Natural killer cell (primary cell): ENCODE measurements at regions not wholly inside any gene's neighbourhood (a gene's known extent, or its start where the extent isn't known, plus 50 kb on each side); places are given as distances from the start of the nearest gene placed in this dataset.

Experiments
- ATAC-seq, 3 donors: fragments of 150-1000 bp in 2 of 3; fragments of 200-7000 bp in 1 of 3; cut with Tn5 transposase; 1 replicate in 1 of 3; 2 replicates in 2 of 3; pipeline ENCODE4 v1.10.0; 2021; ENCODE audit warnings: mild to moderate bottlenecking in 2 of 3, moderate library complexity in 2 of 3
- DNase-seq, 2 donors: peaks; one replicate each; pipeline versions ENCODE4 v3.0.0 to v3.0.0-alpha.2; 2013 to 2021; ENCODE audit warnings: mixed read lengths in 1 of 2
- H3K27ac ChIP-seq: one replicate; pipeline ENCODE4 v1.5.1; 2013; ENCODE audit warnings: mild to moderate bottlenecking, low read length
- H3K27me3 ChIP-seq: one replicate; pipeline ENCODE4 v1.6.1; 2013; ENCODE audit warnings: low read length; ENCODE audit not compliant: control insufficient read depth, insufficient read depth
- H3K36me3 ChIP-seq: one replicate; pipeline ENCODE4 v1.6.1; 2013; ENCODE audit warnings: low read length; ENCODE audit not compliant: control insufficient read depth, insufficient read depth
- H3K4me1 ChIP-seq: one replicate; pipeline ENCODE4 v1.6.1; 2013; ENCODE audit warnings: low read length; ENCODE audit not compliant: control insufficient read depth, insufficient read depth
- H3K4me3 ChIP-seq: one replicate; pipeline ENCODE4 v1.5.1; 2013; ENCODE audit warnings: low read length
- H3K9me3 ChIP-seq: one replicate; pipeline ENCODE4 v1.6.1; 2013; ENCODE audit warnings: low read length; ENCODE audit not compliant: control insufficient read depth, insufficient read depth
- H3K27ac Mint-ChIP-seq, 2 donors: one replicate each; pipeline ENCODE4 v1.8.0; 2022; ENCODE audit warnings: mild to moderate bottlenecking in 2 of 2, mixed read lengths in 2 of 2, moderate library complexity in 1 of 2
- H3K27me3 Mint-ChIP-seq, 2 donors: one replicate each; pipeline ENCODE4 v1.8.0; 2022; ENCODE audit warnings: low read depth in 2 of 2, mixed read lengths in 2 of 2
- H3K36me3 Mint-ChIP-seq: one replicate; pipeline ENCODE4 v1.8.0; 2022; ENCODE audit warnings: mixed read lengths
- H3K4me1 Mint-ChIP-seq, 2 donors: one replicate each; pipeline ENCODE4 v1.8.0; 2022; ENCODE audit warnings: mixed read lengths in 2 of 2
- H3K4me3 Mint-ChIP-seq: one replicate; pipeline ENCODE4 v1.8.0; 2022; ENCODE audit warnings: mild to moderate bottlenecking, moderate library complexity, mixed read lengths
- H3K9me3 Mint-ChIP-seq, 2 donors: one replicate each; pipeline ENCODE4 v1.8.0; 2022; ENCODE audit warnings: mixed read lengths in 2 of 2
- WGBS: methylation state at CpG from one replicate; pipeline ENCODE4 v1.1.7; 2013; ENCODE audit warnings: missing lambda C conversion rate; ENCODE audit not compliant: insufficient coverage; 5-methylcytosine and 5-hydroxymethylcytosine counted together
- intact Hi-C: fragments of 100-400 bp; cut with micrococcal nuclease; formaldehyde crosslinking; loops from one replicate; pipeline ENCODE4 v1.14.2; 2022
- TF ChIP-seq, protein P1 (sequence below): fragments of 200-600 bp; IDR thresholded peaks from one replicate; pipeline ENCODE4 v1.8.0; 2022; ENCODE audit warnings: antibody characterized with exemption

DNA sequence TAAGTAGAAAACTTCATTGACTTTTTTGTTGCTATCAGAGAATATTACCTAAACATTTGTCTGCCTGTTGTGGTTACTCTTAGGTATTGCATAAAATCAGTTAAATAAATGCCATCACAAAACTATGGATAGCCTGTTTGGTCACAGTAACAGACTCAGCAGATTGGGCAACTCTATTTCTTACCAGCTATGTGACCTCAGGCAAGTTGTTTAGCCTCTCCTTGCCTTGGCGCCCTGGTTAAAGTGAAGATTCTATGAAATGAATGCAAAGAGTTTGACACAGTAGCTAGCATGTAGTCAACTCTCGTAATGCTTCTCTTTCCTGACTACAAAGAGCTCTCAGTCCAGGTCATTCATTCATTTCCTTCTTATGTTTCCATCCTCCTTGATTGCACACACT, 82.5 kb upstream of the ID4 start:
- Mint-ChIP-seq H3K36me3 (no peaks in the 10 kb centered on the region), H3K4me1 (no peaks in the 10 kb centered on the region), H3K9me3 (peaks cover 2 to 3% of the 10 kb centered on the region in 2 donors), H3K27ac (no peak overlapping the region), H3K27me3 (peaks cover 0 to 6% of the 10 kb centered on the region in 2 donors), H3K4me3 (no peak overlapping the region)
- H3K9me3 ChIP-seq = no peaks in the 10 kb centered on the region
- ATAC-seq (no peak), DNase-seq (no peak)
- H3K4me1 ChIP-seq = no peaks in the 10 kb centered on the region
- TF ChIP-seq, protein P1, sequence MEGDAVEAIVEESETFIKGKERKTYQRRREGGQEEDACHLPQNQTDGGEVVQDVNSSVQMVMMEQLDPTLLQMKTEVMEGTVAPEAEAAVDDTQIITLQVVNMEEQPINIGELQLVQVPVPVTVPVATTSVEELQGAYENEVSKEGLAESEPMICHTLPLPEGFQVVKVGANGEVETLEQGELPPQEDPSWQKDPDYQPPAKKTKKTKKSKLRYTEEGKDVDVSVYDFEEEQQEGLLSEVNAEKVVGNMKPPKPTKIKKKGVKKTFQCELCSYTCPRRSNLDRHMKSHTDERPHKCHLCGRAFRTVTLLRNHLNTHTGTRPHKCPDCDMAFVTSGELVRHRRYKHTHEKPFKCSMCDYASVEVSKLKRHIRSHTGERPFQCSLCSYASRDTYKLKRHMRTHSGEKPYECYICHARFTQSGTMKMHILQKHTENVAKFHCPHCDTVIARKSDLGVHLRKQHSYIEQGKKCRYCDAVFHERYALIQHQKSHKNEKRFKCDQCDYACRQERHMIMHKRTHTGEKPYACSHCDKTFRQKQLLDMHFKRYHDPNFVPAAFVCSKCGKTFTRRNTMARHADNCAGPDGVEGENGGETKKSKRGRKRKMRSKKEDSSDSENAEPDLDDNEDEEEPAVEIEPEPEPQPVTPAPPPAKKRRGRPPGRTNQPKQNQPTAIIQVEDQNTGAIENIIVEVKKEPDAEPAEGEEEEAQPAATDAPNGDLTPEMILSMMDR = no peak
- H3K27me3 ChIP-seq = no peaks in the 10 kb centered on the region
- H3K27ac ChIP-seq = no peak overlapping the region
- no peaks in the 10 kb centered on the region for H3K36me3 ChIP-seq
- H3K4me3 ChIP-seq = no peak overlapping the region
- 54% methylated on average over 2 of the region's 2 CpGs for WGBS
- intact Hi-C loops = no loop called here

DNA sequence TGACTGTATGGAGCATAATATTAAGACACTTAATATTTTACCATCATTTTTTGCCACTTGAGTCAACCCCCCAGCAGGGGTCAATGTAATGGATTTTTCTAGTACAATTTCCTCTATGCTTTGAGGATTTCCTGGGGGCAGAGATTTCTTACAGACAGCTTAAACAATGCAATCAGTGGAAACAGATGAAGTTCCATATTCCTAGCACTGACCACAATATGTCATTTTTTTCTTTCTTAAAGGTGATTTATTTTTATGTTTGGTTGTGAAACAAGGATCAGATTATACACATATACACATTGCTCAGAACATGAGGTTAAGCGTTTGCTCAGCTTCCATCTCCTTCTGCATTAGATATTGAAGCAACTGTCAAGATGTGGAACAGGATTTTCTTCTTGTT, 82.0 kb upstream of the ID4 start:
- H3K4me3 Mint-ChIP-seq = no peak overlapping the region
- intact Hi-C loops = no loop called here
- Histone ChIP-seq H3K4me1 (no peaks in the 10 kb centered on the region), H3K4me3 (no peak overlapping the region), H3K36me3 (no peaks in the 10 kb centered on the region), H3K27me3 (no peaks in the 10 kb centered on the region), H3K9me3 (no peaks in the 10 kb centered on the region), H3K27ac (no peak overlapping the region)
- H3K27ac Mint-ChIP-seq = no peak overlapping the region
- TF ChIP-seq, protein P1 = no peak
- no peaks in the 10 kb centered on the region for H3K36me3 Mint-ChIP-seq
- peaks cover 2 to 3% of the 10 kb centered on the region in 2 donors for H3K9me3 Mint-ChIP-seq
- no peak for ATAC-seq
- H3K27me3 Mint-ChIP-seq = peaks cover 0 to 5% of the 10 kb centered on the region in 2 donors
- no peaks in the 10 kb centered on the region for H3K4me1 Mint-ChIP-seq
- no CpG with 5 or more reads among the region's 1 CpG for WGBS
- DNase-seq = no peak

DNA sequence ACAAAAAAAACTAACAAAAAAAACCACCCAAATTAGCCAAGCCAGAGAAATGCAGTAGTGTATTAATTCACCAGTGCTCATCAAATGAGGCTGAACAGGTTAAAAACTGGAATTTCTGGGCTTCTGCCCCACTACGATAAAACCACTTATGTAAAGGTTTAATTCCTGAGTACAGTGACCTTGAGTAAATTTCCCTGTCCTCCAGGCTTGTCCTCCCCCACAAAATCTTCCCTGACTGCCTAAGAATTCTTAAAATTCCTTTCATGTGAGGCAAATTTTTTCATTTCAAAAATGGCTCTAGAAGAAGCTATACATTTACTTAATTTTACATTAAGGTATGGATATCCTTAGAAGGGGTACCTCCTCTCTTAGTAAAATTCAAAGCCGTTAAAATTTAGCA, 80.1 kb upstream of the ID4 start:
- ATAC-seq (no peak), DNase-seq (no peak)
- Histone ChIP-seq H3K27ac (no peak overlapping the region), H3K27me3 (no peaks in the 10 kb centered on the region), H3K36me3 (no peaks in the 10 kb centered on the region), H3K4me1 (no peaks in the 10 kb centered on the region), H3K9me3 (no peaks in the 10 kb centered on the region), H3K4me3 (no peak overlapping the region)
- Mint-ChIP-seq H3K9me3 (no peaks in the 10 kb centered on the region), H3K27ac (no peak overlapping the region), H3K4me3 (no peak overlapping the region), H3K27me3 (peaks cover 0 to 2% of the 10 kb centered on the region in 2 donors), H3K36me3 (no peaks in the 10 kb centered on the region), H3K4me1 (no peaks in the 10 kb centered on the region)
- WGBS = 90% methylated on average over 2 of the region's 2 CpGs
- TF ChIP-seq, protein P1 = no peak
- intact Hi-C loops = no loop called here

DNA sequence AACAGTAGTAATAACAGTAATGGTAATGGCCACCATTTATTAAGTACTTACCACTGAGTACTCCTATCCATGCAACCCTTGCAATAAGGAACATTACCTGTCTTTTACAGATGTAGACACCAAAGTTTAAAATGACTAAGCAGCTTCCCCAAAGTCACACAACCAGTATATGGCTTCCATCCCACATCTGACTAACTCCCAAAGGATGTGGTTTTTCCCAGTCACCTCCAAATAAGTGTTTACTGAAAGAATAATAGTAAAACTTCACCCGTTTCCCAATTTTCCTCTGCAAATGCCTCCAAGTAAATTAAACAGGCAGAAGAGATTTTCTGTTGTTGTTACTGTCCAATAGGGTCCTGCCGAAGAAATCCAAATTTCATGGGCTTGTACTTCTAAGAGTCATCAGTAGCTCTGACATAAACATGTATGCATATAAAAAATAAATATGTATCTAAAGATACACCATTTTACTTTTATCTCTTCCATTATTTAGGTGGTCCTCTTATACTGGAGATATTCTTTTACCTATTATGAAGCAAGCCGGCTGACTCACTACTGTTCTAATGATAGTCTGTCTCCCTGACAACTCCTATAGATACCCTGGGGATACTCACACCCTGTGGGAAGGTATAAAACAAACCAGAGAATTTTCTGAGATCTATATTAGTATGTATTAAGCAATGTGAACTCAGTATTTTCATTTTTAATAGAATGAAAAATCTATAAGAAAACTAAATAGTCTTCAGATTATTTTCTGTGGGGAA, 77.9 kb upstream of the ID4 start:
- Mint-ChIP-seq H3K4me1 (no peaks in the 10 kb centered on the region), H3K27me3 (no peaks in the 10 kb centered on the region), H3K4me3 (no peak overlapping the region), H3K27ac (no peak overlapping the region), H3K9me3 (no peaks in the 10 kb centered on the region), H3K36me3 (no peaks in the 10 kb centered on the region)
- Histone ChIP-seq H3K4me3 (no peak overlapping the region), H3K9me3 (no peaks in the 10 kb centered on the region), H3K27me3 (no peaks in the 10 kb centered on the region), H3K36me3 (no peaks in the 10 kb centered on the region), H3K27ac (no peak overlapping the region), H3K4me1 (no peaks in the 10 kb centered on the region)
- ATAC-seq (no peak), DNase-seq (no peak)
- intact Hi-C loops = no loop called here
- WGBS = 71% methylated on average over 2 of the region's 3 CpGs
- TF ChIP-seq, protein P1 = no peak
